ENCODE measurements at regions not wholly inside any gene's neighbourhood (a gene's known extent, or its start where the extent isn't known, plus 50 kb on each side); places are given as distances from the start of the nearest gene placed in this dataset.

GRCh38 chr1:9473032-9473807, 66.0 kb upstream of the SLC25A33 start:
- Histone ChIP-seq H3K4me1 (ENCODE audit: control insufficient read depth in 2 of 3, insufficient read depth in 2 of 3, low read depth in 1 of 3, low read length in 3 of 3) (peaks cover 0 to 3% (median 0%) of the 10 kb centered on the region in 3 donors), H3K36me3 (ENCODE audit: control insufficient read depth in 2 of 3, insufficient read depth in 3 of 3, low read length in 3 of 3) (no peaks in the 10 kb centered on the region), H3K4me3 (ENCODE audit: low read length in 3 of 3) (no peak overlapping the region), H3K9ac (ENCODE audit: low read length in 3 of 3) (no peak overlapping the region), H3K9me3 (ENCODE audit: control insufficient read depth in 2 of 3, insufficient read depth in 1 of 3, low read length in 3 of 3) (peaks cover 0 to 4% (median 0%) of the 10 kb centered on the region in 3 donors), H3K27ac (ENCODE audit: low read depth in 2 of 2, low read length in 2 of 2) (no peak overlapping the region), H3K27me3 (ENCODE audit: control insufficient read depth, insufficient read depth, low read length) (no peaks in the 10 kb centered on the region)
- no peak for TF ChIP-seq CTCF (IDR thresholded peaks at IDR 0.05; ENCODE audit: borderline replicate concordance, extremely low read depth, insufficient read depth)
- no peak for DNase-seq
- intact Hi-C loops (cut with DNase I) = no loop called here
- no peak for FAIRE-seq

- Histone ChIP-seq H3K27ac (ENCODE audit: low read depth in 2 of 2, low read length in 2 of 2) (no peak overlapping the region), H3K4me3 (ENCODE audit: low read length in 3 of 3) (no peak overlapping the region), H3K36me3 (ENCODE audit: control insufficient read depth in 2 of 3, insufficient read depth in 3 of 3, low read length in 3 of 3) (no peaks in the 10 kb centered on the region), H3K4me1 (ENCODE audit: control insufficient read depth in 2 of 3, insufficient read depth in 2 of 3, low read depth in 1 of 3, low read length in 3 of 3) (peaks cover 0 to 3% (median 0%) of the 10 kb centered on the region in 3 donors), H3K9me3 (ENCODE audit: control insufficient read depth in 2 of 3, insufficient read depth in 1 of 3, low read length in 3 of 3) (peaks cover 0 to 4% (median 0%) of the 10 kb centered on the region in 3 donors), H3K27me3 (ENCODE audit: control insufficient read depth, insufficient read depth, low read length) (no peaks in the 10 kb centered on the region), H3K9ac (ENCODE audit: low read length in 3 of 3) (no peak overlapping the region)
- intact Hi-C loops (cut with DNase I) = no loop called here
- no peak for TF ChIP-seq CTCF (IDR thresholded peaks at IDR 0.05; ENCODE audit: borderline replicate concordance, extremely low read depth, insufficient read depth)
- DNase-seq (no peak), FAIRE-seq (no peak)
These were observed 64.1 kb upstream of the SLC25A33 start for GRCh38 chr1:9475061-9475627.

GRCh38 chr1:9476790-9477463, 62.3 kb upstream of the SLC25A33 start:
- intact Hi-C loops (cut with DNase I) = no loop called here
- Histone ChIP-seq H3K36me3 (ENCODE audit: control insufficient read depth in 2 of 3, insufficient read depth in 3 of 3, low read length in 3 of 3) (no peaks in the 10 kb centered on the region), H3K9ac (ENCODE audit: low read length in 3 of 3) (no peak overlapping the region), H3K27me3 (ENCODE audit: control insufficient read depth, insufficient read depth, low read length) (no peaks in the 10 kb centered on the region), H3K9me3 (ENCODE audit: control insufficient read depth in 2 of 3, insufficient read depth in 1 of 3, low read length in 3 of 3) (peaks cover 0 to 4% (median 0%) of the 10 kb centered on the region in 3 donors), H3K4me1 (ENCODE audit: control insufficient read depth in 2 of 3, insufficient read depth in 2 of 3, low read depth in 1 of 3, low read length in 3 of 3) (peaks cover 0 to 3% (median 0%) of the 10 kb centered on the region in 3 donors), H3K4me3 (ENCODE audit: low read length in 3 of 3) (no peak overlapping the region), H3K27ac (ENCODE audit: low read depth in 2 of 2, low read length in 2 of 2) (no peak overlapping the region)
- no peak for TF ChIP-seq CTCF (IDR thresholded peaks at IDR 0.05; ENCODE audit: borderline replicate concordance, extremely low read depth, insufficient read depth)
- DNase-seq (no peak), FAIRE-seq (no peak)

Measured in kidney (tissue), 13 donors.